Esophagus muscularis mucosa (tissue), 4 donors: ENCODE measurements at regions not wholly inside any gene's neighbourhood (a gene's known extent, or its start where the extent isn't known, plus 50 kb on each side); places are given as distances from the start of the nearest gene placed in this dataset.

Source experiments
- DNase-seq: peaks from one replicate; pipeline ENCODE4 v3.0.0-alpha.2; 2017; ENCODE audit errors: extremely low spot score
- H3K27ac ChIP-seq, 4 donors: fragments of 200-600 bp; sonication (generic); replicated peaks in 1 of 4; 1 replicate in 3 of 4; 2 replicates in 1 of 4; pipeline ENCODE4 v1.5.1; 2016 to 2019; ENCODE audit warnings: mild to moderate bottlenecking in 1 of 4
- H3K27me3 ChIP-seq, 4 donors: fragments of 200-600 bp; sonication (generic); one replicate each; pipeline versions ENCODE4 v1.5.1 to v1.6.0; 2016 to 2019
- H3K36me3 ChIP-seq, 4 donors: fragments of 200-600 bp; sonication (generic); one replicate each; pipeline ENCODE4 v1.5.1; 2016 to 2019
- H3K4me1 ChIP-seq, 4 donors: fragments of 200-600 bp; sonication (generic); one replicate each; pipeline ENCODE4 v1.5.1; 2016 to 2019
- H3K4me3 ChIP-seq, 4 donors: fragments of 200-600 bp; sonication (generic); 1 replicate in 2 of 4; 2 replicates in 2 of 4; pipeline ENCODE4 v1.5.1; 2016 to 2019; ENCODE audit warnings: mild to moderate bottlenecking in 4 of 4, moderate library complexity in 1 of 4
- H3K9me3 ChIP-seq, 4 donors: fragments of 200-600 bp; sonication (generic); 1 replicate in 3 of 4; 2 replicates in 1 of 4; pipeline ENCODE4 v1.5.1; 2016 to 2019
- CTCF ChIP-seq, 3 experiments: fragments of 200-600 bp in 2 of 3; fragments of 450-650 bp in 1 of 3; sonication (generic) in 2 of 3; IDR thresholded peaks; one replicate each; pipeline ENCODE4 v1.5.1; 2017 to 2019; ENCODE audit warnings: antibody characterized with exemption in 3 of 3, mild to moderate bottlenecking in 2 of 3, moderate library complexity in 1 of 3
- EP300 ChIP-seq: sonication (generic); formaldehyde crosslinking; IDR thresholded peaks from one replicate; pipeline ENCODE4 v1.6.1; 2017; ENCODE audit warnings: antibody characterized with exemption
- POLR2A ChIP-seq: fragments of 450-650 bp; IDR thresholded peaks from one replicate; pipeline ENCODE4 v1.6.1; 2017; ENCODE audit warnings: antibody characterized with exemption, moderate library complexity, mild to moderate bottlenecking, low read depth
- POLR2AphosphoS5 ChIP-seq, 2 donors: sonication (generic); formaldehyde crosslinking; IDR thresholded peaks; one replicate each; pipeline ENCODE4 v1.6.1; 2017; ENCODE audit warnings: antibody characterized with exemption in 2 of 2
- WGBS: methylation state at CpG from one replicate; pipeline ENCODE4 v1.1.5; 2018; 5-methylcytosine and 5-hydroxymethylcytosine counted together
- intact Hi-C: fragments of 100-400 bp; cut with DNase I; formaldehyde crosslinking; loops from one replicate; pipeline ENCODE4 v1.15.1; 2023

DNA sequence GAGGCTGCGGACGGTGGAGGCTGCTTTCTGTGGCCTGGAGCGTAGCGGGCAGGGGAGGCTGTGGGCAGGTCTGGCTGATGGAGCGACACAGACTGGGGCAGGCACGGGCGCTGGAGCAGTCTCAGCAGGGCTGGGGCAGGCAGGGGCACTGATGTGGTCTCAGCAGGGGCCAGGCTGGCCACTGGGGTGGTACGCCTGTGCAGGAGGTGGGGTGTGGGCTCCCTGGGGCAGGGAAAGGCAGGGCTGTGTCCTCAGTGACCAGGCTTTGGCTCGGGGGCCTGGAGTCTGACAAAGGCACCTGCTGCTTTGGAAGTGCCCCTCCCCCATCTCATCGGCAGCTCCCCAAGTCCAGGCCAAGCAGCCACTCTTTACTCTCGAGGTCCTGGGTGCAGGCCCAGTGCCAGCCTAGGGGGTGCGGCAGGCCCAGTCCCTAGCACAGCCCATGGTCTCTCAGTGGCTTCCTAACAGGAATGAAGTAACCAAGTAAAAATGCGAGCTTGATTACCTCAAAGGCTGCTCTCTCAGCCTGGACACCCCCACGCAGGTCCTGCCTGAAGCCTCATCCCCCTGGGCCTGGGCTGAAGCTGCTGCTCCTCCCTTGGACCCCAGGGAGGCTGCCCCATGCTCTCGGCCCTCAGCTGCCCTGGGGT, 55.5 kb downstream of the ADRA2C start:
- no peak for DNase-seq
- Histone ChIP-seq H3K4me3 (no peak overlapping the region), H3K4me1 (peaks cover 0 to 2% (median under 1%) of the 10 kb centered on the region in 4 donors), H3K9me3 (peaks cover 0 to 4% (median 2%) of the 10 kb centered on the region in 4 donors), H3K27ac (no peak overlapping the region), H3K27me3 (peaks cover 0 to 32% (median 0%) of the 10 kb centered on the region in 4 donors), H3K36me3 (no peaks in the 10 kb centered on the region)
- intact Hi-C loops = no loop called here
- whole genome bisulfite sequencing = 72% methylated on average over 12 of the region's 15 CpGs
- no peak for TF ChIP-seq POLR2A
- no peak for TF ChIP-seq EP300

- intact Hi-C loops = no loop called here
- H3K9me3 ChIP-seq = no peaks in the 10 kb centered on the region
- WGBS = 54% methylated on average over 21 of the region's 22 CpGs
Observed at GRCh38 chr4:3822230-3822947, 56.2 kb downstream of the ADRA2C start.

GRCh38 chr4:3823496-3824341, 57.5 kb downstream of the ADRA2C start:
- Histone ChIP-seq H3K27me3 (peaks cover 0 to 25% (median 0%) of the 10 kb centered on the region in 4 donors), H3K4me3 (no peak overlapping the region), H3K4me1 (peaks cover 13 to 19% (median 15%) of the 10 kb centered on the region in 4 donors), H3K27ac (no peak overlapping the region), H3K36me3 (no peaks in the 10 kb centered on the region), H3K9me3 (no peaks in the 10 kb centered on the region)
- TF ChIP-seq CTCF (IDR thresholded peaks at IDR 0.05) (no peak), POLR2A (no peak), EP300 (no peak), POLR2AphosphoS5 (IDR thresholded peaks at IDR 0.05) (no peak)
- WGBS = 78% methylated on average over 23 of the region's 34 CpGs
- intact Hi-C loops = no loop called here
- DNase-seq = no peak

More at GRCh38 chr4:3822230-3822947, 56.2 kb downstream of the ADRA2C start:
- H3K4me3 ChIP-seq = no peak overlapping the region
- no peak for DNase-seq
- H3K36me3 ChIP-seq = no peaks in the 10 kb centered on the region
- TF ChIP-seq POLR2AphosphoS5 (IDR thresholded peaks at IDR 0.05) = no peak
- TF ChIP-seq CTCF (IDR thresholded peaks at IDR 0.05) = no peak
- no peak for TF ChIP-seq EP300
- TF ChIP-seq POLR2A = no peak
- no peak overlapping the region for H3K27ac ChIP-seq
- H3K27me3 ChIP-seq = peaks cover 0 to 32% (median 0%) of the 10 kb centered on the region in 4 donors
- H3K4me1 ChIP-seq = peaks cover 6 to 9% (median 7%) of the 10 kb centered on the region in 4 donors

DNA sequence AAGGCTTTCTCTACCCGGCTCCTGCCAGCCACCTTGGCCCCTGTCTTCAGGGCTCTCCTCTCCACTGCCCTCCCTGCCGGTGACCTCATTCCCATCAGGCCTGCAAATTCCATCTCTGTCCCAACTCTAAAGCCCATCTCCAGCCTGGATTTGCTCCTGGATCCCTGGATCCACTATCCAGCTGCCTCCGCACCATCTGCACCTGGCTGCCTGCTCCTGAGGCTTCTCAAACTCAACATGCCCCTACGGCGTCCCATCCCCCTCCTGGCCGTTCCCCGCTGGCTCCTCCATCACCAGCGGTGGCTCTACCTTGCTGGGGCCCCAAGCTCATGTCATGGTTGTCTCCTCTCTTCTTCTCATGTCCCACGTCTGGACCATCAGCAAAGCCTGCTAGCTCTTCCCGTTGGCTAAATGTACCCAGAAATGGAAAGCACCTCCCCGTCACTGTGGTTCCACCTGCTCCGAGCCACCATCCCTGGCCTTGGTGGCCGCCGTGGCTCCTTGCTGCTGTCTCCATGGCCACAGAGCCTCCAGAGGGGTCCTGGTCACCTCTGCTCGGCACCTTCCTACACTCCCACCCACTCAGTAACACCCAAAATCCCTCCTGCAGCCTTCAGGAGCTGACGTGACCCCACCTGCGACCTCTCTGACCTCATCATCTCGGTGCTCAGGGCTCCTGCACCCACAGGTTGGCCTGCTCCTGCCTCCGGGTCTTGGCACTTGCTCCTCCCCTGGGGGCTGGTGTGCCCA, 58.5 kb downstream of the ADRA2C start:
- WGBS = 94% methylated on average over 19 of the region's 19 CpGs
- DNase-seq = no peak
- Histone ChIP-seq H3K27ac (no peak overlapping the region), H3K9me3 (no peaks in the 10 kb centered on the region), H3K4me1 (peaks cover 13 to 19% (median 15%) of the 10 kb centered on the region in 4 donors), H3K4me3 (no peak overlapping the region), H3K27me3 (peaks cover 0 to 21% (median 0%) of the 10 kb centered on the region in 4 donors), H3K36me3 (no peaks in the 10 kb centered on the region)
- no peak for TF ChIP-seq EP300
- no peak for TF ChIP-seq CTCF (IDR thresholded peaks at IDR 0.05)
- TF ChIP-seq POLR2A = no peak
- no peak for TF ChIP-seq POLR2AphosphoS5 (IDR thresholded peaks at IDR 0.05)
- intact Hi-C loops = no loop called here
